Suprapubic skin (tissue), 4 donors: ENCODE measurements at regions not wholly inside any gene's neighbourhood (a gene's known extent, or its start where the extent isn't known, plus 50 kb on each side); places are given as distances from the start of the nearest gene placed in this dataset.

Experiments used
- CTCF ChIP-seq, 2 donors: fragments of 200-600 bp in 1 of 2; fragments of 450-650 bp in 1 of 2; sonication (generic) in 1 of 2; IDR thresholded peaks; one replicate each; pipeline ENCODE4 v1.5.1; 2016 to 2019; ENCODE audit warnings: antibody characterized with exemption in 2 of 2, mild to moderate bottlenecking in 1 of 2, moderate library complexity in 1 of 2
- EP300 ChIP-seq: sonication (generic); formaldehyde crosslinking; IDR thresholded peaks from one replicate; pipeline ENCODE4 v1.6.1; 2017; ENCODE audit warnings: antibody characterized with exemption
- POLR2A ChIP-seq, 2 donors: fragments of 450-650 bp; IDR thresholded peaks; one replicate each; pipeline ENCODE4 v1.6.1; 2017; ENCODE audit warnings: antibody characterized with exemption in 2 of 2, mild to moderate bottlenecking in 2 of 2, moderate library complexity in 2 of 2
- POLR2AphosphoS5 ChIP-seq, 3 donors: sonication (generic); formaldehyde crosslinking; IDR thresholded peaks; one replicate each; pipeline ENCODE4 v1.6.1; 2017; ENCODE audit warnings: antibody characterized with exemption in 3 of 3

GRCh38 chrX:85505801-85506200 is 126.3 kb upstream of the POF1B start:
- no peak for TF ChIP-seq CTCF (IDR thresholded peaks at IDR 0.05)
- TF ChIP-seq EP300 = no peak
- no peak for TF ChIP-seq POLR2A (IDR thresholded peaks at IDR 0.05)
- TF ChIP-seq POLR2AphosphoS5 (IDR thresholded peaks at IDR 0.05) = no peak
